ENCODE measurements at regions not wholly inside any gene's neighbourhood (a gene's known extent, or its start where the extent isn't known, plus 50 kb on each side); places are given as distances from the start of the nearest gene placed in this dataset.

DNA sequence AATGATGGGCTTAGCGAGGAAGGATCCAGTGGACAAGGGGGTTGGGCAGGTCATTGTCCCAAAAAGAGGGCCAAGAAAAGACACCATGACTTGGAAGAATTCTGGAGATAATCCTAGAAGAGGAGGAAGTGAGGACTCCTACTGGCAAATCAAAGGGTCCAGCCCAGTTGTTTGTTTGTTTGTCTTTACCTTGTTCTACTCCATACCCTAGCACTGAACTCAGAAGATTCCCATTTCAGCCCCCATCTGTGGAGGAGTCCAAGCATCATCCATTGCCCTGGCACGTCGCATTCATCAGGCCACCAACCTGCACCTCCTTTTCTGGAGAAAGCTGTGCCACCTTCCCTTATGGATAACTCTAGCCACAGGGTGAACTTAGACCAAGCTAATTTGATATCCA lies 326.2 kb downstream of the EN1 start:
- TF ChIP-seq, protein P1, sequence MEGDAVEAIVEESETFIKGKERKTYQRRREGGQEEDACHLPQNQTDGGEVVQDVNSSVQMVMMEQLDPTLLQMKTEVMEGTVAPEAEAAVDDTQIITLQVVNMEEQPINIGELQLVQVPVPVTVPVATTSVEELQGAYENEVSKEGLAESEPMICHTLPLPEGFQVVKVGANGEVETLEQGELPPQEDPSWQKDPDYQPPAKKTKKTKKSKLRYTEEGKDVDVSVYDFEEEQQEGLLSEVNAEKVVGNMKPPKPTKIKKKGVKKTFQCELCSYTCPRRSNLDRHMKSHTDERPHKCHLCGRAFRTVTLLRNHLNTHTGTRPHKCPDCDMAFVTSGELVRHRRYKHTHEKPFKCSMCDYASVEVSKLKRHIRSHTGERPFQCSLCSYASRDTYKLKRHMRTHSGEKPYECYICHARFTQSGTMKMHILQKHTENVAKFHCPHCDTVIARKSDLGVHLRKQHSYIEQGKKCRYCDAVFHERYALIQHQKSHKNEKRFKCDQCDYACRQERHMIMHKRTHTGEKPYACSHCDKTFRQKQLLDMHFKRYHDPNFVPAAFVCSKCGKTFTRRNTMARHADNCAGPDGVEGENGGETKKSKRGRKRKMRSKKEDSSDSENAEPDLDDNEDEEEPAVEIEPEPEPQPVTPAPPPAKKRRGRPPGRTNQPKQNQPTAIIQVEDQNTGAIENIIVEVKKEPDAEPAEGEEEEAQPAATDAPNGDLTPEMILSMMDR (conservative IDR thresholded peaks at IDR 0.05; ENCODE audit: low read length): no peak
- TF ChIP-seq EZH2phosphoT487 (IDR thresholded peaks at IDR 0.05; ENCODE audit: borderline replicate concordance): no peak
